ENCODE measurements at regions not wholly inside any gene's neighbourhood (a gene's known extent, or its start where the extent isn't known, plus 50 kb on each side); places are given as distances from the start of the nearest gene placed in this dataset.
"Not testable (repeated sequence)": the region's sequence is repeated elsewhere in the genome, so short reads cannot be mapped to it uniquely, and the experiment has no call there.

DNA sequence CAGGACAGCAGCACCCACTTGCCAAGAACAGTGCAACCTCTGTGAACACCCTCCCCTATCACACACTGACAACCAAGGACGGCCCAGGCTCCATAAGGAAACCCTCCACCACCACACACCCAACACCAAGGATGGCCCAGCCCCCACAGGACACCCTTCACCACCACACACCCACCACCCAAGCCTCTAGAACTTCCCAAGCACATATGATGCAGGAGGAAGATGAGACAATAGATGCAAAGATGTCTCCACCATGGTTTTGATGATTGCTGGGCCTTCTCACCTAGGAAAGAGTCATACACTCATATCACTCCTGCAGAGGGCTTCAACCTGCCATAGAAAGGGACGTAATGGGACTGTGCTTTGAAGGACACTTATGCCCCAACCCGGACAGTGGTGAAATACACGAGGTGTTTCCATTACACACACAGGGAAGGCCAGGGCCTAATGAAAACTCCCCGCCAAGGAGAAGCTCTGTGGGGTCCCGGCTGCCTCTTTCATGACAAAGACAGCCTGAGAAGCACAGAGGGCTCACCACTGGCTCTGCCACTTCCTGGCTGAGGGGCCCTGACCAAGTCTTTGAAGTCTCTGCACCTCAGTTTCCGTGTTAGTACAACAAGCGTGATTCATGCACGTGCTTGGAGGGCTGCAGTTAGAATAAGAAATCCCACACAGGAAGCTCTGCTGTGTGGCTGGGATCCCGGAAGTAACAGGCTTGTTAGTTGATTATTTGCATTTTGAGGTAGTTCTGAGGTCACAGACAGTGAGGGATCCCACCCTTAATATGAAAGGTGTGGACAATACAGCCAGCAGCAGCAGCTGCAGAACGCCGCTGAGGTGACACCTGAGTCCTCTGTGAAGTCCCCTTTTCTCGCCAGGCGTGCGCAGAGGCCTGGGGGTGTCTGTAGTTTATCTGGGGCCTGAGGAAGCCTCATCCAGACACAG, 61.9 kb upstream of the ATP12A start:
- no peak for DNase-seq

DNA sequence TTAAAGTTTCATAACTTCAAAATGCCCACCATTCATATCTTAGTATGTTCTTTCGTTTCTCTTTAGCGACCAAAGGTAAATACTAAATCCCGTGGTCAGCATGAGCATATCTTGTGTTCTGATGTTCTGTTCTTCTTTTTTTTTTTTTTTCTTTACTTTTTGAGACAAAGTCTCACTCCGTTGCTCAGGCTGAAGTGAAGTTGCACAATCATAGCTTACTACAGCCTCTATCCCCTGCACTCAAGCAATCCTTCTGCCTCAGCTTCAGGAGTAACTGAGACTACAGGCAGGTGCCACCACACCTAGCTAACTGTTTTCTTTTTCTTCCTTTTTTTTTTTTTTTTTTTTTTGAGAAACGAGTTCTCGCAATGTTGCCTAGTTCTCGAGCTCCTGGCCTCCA, 60.9 kb upstream of the ATP12A start:
- DNase-seq, result no peak

DNA sequence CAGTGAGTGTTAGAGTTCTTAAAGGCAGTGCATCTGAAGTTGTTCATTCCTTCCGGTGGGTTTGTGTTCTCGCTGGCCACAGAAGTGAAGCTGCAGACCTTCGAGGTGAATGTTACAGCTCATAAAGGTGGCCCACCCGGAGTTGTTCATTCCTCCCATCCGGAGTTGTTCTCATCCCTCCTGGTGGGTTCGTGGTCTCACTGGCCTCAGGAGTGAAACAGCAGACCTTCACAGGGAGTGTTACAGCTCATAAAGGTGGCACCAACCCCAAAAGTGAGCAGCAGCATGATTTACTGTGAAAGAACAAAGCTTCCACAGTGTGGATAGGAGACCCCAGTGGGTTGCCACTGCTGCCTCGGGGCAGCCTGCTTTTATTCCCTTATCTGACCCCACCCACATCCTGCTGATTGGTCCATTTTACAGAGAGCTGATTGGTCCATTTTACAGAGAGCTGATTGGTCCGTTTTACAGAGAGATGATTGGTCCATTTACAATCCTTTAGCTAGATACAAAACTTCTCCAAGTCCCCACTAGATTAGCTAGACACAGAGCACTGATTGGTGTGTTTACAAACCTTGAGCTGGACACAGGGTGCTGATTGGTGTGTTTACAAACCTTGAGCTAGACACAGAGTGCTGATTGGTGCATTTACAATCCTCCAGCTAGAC, 57.6 kb upstream of the ATP12A start:
- DNase-seq, result not testable (repeated sequence)

DNA sequence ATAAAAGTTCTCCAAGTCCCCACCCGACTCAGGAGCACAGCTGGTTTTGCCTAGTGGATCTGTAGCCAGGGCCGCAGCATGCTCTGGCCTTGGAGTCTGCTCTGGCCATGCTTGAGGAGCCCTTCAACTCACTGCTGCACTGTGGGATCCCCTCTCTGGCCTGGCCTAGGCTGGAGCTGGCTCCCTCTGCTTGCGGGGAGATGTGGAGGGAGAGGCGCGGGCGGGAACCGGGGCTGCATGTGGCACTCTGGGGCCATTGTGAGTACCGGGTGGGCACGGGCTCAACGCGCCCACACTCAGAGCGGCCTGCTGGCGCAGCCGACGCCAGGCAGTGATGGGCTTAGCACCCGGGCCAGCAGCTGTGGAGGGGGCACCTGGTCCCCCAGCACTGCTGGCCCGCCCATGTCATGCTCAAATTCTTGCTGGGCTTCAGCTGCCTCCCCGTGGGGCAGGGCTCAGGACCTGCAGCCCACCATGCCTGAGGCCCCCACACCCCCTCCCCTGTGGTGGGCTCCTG, 57.0 kb upstream of the ATP12A start:
- no peak for DNase-seq

DNA sequence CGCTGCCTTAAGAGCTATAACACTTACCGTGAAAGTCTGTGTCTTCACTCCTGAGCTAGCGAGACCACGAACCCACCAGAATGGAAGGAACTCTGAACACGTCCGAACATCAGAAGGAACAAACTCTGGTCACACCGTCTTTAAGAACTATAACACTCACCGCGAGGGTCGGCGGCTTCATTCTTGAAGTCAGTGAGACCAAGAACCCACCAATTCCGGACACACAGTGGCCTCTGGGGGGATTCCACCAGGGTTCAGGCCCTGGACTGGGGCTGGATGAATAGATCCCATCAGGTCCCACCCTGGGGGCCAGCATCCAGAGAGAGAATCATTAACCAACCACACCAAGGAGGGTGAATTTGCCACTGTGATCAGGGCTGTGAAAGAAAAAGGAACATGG, 55.8 kb upstream of the ATP12A start:
- no peak for DNase-seq

DNA sequence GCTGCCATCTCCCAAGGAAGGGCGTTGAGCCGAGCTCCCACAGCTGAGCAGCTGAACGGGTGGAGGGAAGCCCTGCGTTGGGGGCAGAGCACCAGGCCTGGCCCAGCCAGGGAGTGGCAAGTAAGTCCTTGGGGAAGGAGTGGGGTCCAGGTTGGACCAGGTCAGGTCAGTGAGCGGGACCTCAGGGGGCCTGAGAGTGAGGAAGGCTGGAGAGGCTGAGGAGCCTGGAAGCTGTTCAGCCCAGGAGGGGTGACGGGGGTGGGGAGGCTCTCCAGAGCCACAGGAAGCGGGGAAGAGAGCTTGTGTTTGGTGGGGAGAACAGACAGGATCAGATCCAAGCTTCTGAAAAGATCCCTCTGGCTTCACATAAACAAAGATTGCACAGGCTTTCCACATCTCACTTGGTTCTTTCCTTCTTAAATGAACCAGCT, 55.4 kb upstream of the ATP12A start:
- no peak for DNase-seq

DNA sequence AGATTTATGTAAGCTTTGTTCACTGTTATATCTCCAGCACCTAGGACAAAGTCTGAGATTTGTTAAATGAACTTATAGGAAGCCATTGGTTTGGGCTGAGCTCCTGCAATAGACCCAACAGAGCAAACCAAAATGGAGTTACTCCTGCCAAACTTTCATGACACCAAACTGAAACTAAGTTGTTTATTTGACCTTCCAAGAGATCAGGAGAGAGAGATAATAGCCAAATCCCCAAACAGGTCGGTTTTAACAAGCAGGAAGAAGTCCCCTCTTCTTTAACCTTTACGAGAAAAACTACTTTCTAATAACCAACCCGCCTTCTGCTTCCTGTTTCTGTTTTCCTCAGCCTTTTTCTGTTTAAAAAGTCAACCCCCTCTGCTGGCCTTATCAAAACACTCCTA, 54.9 kb upstream of the ATP12A start:
- DNase-seq, result no peak

DNA sequence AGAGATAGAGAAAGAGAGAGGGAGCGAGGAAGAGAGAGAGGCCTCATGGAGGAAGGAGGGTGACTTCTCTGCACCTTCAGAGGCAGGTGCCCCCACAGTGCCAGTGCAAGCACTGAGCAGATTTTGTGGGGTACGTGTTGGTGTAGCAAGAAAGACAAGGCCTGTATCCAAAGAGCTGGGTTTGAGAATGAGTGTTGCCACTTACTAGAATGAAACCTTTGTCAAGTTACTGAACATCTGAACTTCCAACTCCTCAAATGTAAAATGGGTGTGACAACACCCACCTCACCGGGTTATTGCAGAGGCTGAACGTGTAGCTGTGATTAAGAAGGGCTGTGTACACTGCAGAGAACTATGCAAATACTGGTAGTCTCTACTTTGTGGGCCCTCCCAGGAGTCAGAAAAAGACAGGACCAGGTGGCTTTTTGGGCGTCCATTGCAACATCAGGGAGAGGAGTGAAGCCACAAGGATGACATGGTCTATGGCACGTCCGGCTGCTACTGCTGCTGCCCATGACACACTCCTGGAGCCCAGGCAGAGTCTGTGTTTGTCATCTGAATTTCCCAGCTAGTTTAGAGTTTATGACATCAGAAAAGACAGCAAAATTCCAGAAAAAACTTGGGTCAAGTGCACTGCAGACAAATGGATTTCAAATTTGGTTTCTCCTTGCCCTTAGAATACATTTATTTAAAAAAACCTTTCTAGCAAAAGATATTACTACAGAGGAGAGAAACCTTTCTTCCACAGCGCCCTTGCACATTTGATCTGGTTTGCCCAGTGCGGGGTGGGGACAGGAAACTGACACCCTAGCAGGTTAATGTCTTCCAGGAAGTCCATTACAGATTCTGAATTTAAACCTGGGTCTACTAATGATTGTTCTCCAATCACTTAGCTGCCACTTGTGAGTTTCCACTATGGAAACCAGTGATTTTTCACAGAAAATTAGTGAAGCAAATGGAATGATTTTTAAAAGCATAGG, 54.0 kb upstream of the ATP12A start:
- no peak for DNase-seq

DNA sequence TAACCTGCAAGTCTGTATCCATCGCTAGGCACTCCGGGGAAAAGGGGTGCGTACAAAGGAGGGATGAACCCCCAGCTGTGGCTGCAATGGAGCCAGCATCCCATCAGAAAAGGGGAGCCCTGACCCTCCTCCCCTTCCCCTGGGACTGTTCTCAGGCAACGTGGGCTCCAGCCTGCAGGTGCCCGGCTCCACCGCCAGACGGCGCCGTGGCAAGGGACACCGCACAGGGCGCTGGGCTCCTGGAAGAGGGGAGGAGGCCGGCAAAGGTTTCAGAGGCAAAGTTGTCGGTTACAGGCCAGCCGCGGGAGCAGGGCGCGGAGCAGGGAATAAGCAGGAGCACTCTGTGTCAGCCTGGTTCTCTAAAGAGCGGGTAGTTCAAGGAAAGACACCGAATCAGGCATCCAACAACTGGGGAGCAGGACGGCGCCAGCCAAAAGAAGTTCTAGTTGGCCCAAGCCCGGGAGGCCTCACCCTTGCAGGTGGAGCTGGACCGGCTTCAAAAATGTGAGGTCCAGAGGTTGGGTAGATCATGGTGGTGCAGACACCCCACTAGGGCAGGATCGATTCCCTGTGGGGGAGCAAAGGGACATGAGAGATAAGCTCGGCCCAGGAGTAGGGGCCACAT, 53.0 kb upstream of the ATP12A start:
- no peak for DNase-seq

DNA sequence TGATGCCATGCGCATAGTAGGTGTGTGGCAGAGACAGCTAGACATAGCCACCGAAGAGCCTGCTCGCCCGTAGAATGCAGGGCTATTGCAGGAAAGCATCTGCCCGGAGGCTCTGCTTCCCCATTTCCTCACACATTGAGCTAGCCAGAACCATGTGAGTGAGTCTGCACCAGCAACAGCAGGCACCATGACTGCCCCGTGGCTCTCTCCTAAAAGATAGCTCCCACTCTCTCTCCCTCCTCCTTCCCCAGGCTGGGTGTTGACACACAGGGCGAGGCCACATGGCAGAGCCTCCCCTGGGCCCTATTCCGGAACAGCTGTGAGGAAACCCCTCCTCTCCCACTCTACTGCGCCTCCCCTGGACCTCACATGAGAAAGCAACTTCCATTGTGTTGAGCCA, 52.3 kb upstream of the ATP12A start:
- peak in 1 of 2 experiments; percentile 20 for DNase-seq

DNA sequence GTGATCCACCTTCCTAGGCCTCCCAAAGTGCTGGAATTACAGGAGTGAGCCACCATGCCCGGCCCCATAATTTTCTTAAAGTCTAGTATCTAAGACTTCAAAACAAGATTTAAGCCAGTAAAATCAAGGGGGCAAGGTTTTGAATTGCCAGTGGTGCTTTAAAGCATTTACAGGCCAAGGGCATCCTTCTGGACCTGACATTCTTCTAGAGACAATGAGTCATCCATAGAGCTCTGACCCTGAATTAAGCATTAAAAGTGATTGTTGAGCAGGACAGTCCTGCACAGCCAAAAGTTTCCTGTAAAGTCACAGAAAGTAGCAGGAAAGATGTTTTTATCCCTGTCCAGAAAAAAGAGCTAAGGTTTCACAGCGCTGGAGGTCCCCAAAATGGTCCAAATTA, 50.9 kb upstream of the ATP12A start:
- no peak for DNase-seq

DNA sequence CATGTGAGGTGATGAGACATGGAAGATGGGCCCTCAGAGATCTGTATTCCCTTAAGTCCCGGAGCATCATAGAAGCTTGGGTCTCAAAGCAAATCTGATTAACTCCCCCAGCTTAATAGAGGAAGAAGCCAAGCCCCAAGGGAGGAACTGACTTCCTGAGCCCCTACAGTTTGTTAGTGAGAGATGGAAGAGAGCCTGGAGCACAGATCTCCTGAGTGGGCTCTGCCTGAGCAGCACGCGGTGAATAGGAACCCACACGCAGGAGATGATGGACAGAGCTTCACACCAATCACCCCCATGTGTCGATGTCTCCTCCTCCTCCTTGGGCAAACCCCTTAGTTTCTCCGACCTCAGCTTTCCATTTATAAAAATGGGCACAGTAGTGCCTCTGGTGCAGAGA, 50.1 kb upstream of the ATP12A start:
- no peak for DNase-seq

Data from NCI-H524 (cell line).